K562 (cell line): ENCODE measurements at regions not wholly inside any gene's neighbourhood (a gene's known extent, or its start where the extent isn't known, plus 50 kb on each side); places are given as distances from the start of the nearest gene placed in this dataset.

Experiments used
- ATF2 ChIP-seq: sonication (generic); formaldehyde crosslinking; IDR thresholded peaks from 2 replicates; pipeline ENCODE4 v1.8.1; 2022; ENCODE audit warnings: missing genetic modification reagents
- CTCF ChIP-seq, 3 experiments: IDR thresholded peaks in 2 of 3; conservative IDR thresholded peaks in 1 of 3; 2 replicates each; pipeline ENCODE4 v1.5.1; 2011 to 2012; ENCODE audit warnings: low read length in 3 of 3, mild to moderate bottlenecking in 3 of 3, control low read depth in 2 of 3, improper control_type of control experiment in 1 of 3, inconsistent platforms in 1 of 3, low read depth in 1 of 3, mixed read lengths in 1 of 3, moderate library complexity in 1 of 3; ENCODE audit not compliant: insufficient read depth in 2 of 3
- EZH2 ChIP-seq: IDR thresholded peaks from 2 replicates; pipeline ENCODE4 v1.6.1; 2012; ENCODE audit warnings: low read depth, mild to moderate bottlenecking, inconsistent platforms, low read length, borderline replicate concordance
- MTA2 ChIP-seq: fragments of 450-650 bp; IDR thresholded peaks from 2 replicates; pipeline ENCODE4 v1.6.1; 2016; ENCODE audit warnings: low read depth
- RBM17 ChIP-seq: fragments of 200-400 bp; formaldehyde crosslinking; IDR thresholded peaks from 2 replicates; pipeline ENCODE4 v1.6.1; 2017; ENCODE audit warnings: low read depth, mild to moderate bottlenecking, low read length, borderline replicate concordance
- SREBF2 ChIP-seq: sonication (generic); formaldehyde crosslinking; IDR thresholded peaks from 2 replicates; pipeline ENCODE4 v1.4.0; 2020; ENCODE audit warnings: mild to moderate bottlenecking, missing genetic modification reagents
- ZFP36 ChIP-seq: fragments of 150-350 bp; IDR thresholded peaks from 2 replicates; pipeline ENCODE4 v1.6.1; 2018; ENCODE audit warnings: low read length, low read depth; ENCODE audit not compliant: partially characterized antibody
- ZFX ChIP-seq: sonication (generic); formaldehyde crosslinking; IDR thresholded peaks from 2 replicates; pipeline ENCODE4 v1.8.0; 2022; ENCODE audit warnings: mild to moderate bottlenecking, missing genetic modification reagents, moderate library complexity
- ZNF398 ChIP-seq: fragments of 250-450 bp; sonication (Bioruptor Pico); IDR thresholded peaks from 2 replicates; pipeline ENCODE4 v1.8.0; 2021; ENCODE audit warnings: moderate library complexity, mild to moderate bottlenecking, inconsistent platforms
- TF ChIP-seq, protein P1 (sequence below): fragments of 250-450 bp; sonication (Bioruptor Pico); IDR thresholded peaks from 2 replicates; pipeline ENCODE4 v1.4.0; 2020; ENCODE audit warnings: mild to moderate bottlenecking, moderate library complexity
- TF ChIP-seq, protein P2 (sequence below), 2 experiments: fragments of 450-650 bp in 1 of 2; sonication (generic) in 1 of 2; formaldehyde crosslinking in 1 of 2; IDR thresholded peaks in 1 of 2; conservative IDR thresholded peaks in 1 of 2; 2 replicates each; pipeline versions ENCODE4 v1.6.1 to v1.8.1; 2016 to 2023; ENCODE audit warnings: mild to moderate bottlenecking in 2 of 2, moderate library complexity in 2 of 2, inconsistent platforms in 1 of 2, missing genetic modification reagents in 1 of 2

DNA sequence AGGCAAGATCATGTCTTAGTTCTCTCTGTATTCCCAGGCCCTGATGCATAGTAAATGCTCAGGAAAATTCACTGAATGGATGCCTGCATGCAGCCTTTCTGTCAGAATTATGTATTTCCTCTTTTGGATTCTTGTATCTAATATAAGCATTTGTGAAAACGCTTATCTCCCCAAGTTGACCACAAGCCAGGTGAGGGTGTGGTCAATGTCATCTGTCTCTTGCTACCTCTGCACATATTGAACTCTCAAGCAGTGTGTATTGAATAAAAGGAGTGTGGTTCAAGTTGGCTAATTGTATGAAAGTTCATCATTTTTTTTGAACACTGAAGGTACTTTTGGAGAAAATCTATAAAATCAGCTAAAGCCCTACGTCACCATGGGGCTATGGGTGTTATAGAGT, 84.3 kb downstream of the CNGA2 start:
- TF ChIP-seq CTCF (IDR thresholded peaks at IDR 0.05 in 2 of 3, conservative IDR thresholded peaks at IDR 0.05 in 1 of 3; ENCODE audit: insufficient read depth in 2 of 3, low read depth in 1 of 3, low read length in 3 of 3) (no peak), ZFP36 (no peak), ATF2 (CRISPR knock-in tag) (no peak), ZNF398 (CRISPR knock-in tag) (no peak), EZH2 (no peak), MTA2 (no peak), ZFX (no peak), RBM17 (no peak), SREBF2 (CRISPR knock-in tag) (no peak)
- TF ChIP-seq, protein P1, sequence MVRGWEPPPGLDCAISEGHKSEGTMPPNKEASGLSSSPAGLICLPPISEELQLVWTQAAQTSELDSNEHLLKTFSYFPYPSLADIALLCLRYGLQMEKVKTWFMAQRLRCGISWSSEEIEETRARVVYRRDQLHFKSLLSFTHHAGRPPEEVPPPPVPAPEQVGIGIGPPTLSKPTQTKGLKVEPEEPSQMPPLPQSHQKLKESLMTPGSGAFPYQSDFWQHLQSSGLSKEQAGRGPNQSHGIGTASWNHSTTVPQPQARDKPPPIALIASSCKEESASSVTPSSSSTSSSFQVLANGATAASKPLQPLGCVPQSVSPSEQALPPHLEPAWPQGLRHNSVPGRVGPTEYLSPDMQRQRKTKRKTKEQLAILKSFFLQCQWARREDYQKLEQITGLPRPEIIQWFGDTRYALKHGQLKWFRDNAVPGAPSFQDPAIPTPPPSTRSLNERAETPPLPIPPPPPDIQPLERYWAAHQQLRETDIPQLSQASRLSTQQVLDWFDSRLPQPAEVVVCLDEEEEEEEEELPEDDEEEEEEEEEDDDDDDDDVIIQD (CRISPR knock-in tag): no peak
- TF ChIP-seq, protein P2, sequence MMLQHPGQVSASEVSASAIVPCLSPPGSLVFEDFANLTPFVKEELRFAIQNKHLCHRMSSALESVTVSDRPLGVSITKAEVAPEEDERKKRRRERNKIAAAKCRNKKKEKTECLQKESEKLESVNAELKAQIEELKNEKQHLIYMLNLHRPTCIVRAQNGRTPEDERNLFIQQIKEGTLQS (IDR thresholded peaks at IDR 0.05): no peak
- TF ChIP-seq, protein P2 (CRISPR knock-in tag; conservative IDR thresholded peaks at IDR 0.05): no peak
